Fibroblast of pulmonary artery (primary cell): ENCODE measurements at regions not wholly inside any gene's neighbourhood (a gene's known extent, or its start where the extent isn't known, plus 50 kb on each side); places are given as distances from the start of the nearest gene placed in this dataset.

Experiments
- DNase-seq: peaks from one replicate; pipeline ENCODE4 v3.0.0-alpha.2; 2010; ENCODE audit warnings: low read depth
- H3K4me3 ChIP-seq: replicated peaks from 2 replicates; pipeline ENCODE4 v1.5.1; 2011; ENCODE audit warnings: low read depth, mild to moderate bottlenecking, control low read depth, low read length, moderate library complexity
- CTCF ChIP-seq: IDR thresholded peaks from 2 replicates; pipeline ENCODE4 v1.5.1; 2011; ENCODE audit warnings: mild to moderate bottlenecking, control low read depth, low read length, inconsistent platforms; ENCODE audit errors: missing control alignments

DNA sequence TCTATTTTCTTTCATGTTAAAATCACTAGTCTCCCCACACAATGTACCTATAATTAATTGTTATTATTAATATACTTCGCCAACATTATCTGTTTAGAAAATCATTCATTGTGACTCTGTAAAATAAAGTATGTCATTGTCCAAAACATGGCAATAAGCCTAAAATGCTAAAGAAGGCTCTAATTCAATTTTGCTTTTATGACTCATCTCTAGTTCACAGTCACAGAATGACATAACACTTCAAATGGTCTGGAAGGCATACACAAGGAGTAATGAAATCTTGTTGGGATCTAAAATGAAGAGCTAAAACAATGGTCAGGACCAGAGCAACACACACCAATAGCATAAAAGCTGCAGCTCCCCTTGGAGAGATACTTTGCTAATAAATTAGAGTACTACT is 505.8 kb downstream of the GPAM start:
- no peak for DNase-seq
- no peak for TF ChIP-seq CTCF
- no peak overlapping the region for H3K4me3 ChIP-seq

DNA sequence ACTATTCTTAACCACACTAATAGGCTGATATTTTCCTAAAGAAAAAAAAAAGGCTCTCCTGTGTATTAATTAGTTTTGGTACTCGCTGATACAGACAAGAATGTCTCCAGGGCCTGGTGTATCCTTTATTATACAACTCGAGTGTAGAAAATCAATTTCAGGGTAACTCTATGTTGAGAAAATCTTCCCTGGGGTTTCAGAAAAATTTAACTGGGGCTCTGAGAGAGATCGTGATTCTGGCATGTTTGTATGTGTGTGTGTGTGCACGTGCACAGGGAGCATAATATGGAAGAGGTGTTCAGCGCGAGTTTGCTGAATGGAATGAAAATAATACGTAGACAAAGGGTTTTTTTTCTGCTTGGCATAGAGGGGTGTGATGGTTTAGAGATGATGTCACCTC is 496.8 kb downstream of the GPAM start:
- DNase-seq = no peak
- H3K4me3 ChIP-seq = no peak overlapping the region

DNA sequence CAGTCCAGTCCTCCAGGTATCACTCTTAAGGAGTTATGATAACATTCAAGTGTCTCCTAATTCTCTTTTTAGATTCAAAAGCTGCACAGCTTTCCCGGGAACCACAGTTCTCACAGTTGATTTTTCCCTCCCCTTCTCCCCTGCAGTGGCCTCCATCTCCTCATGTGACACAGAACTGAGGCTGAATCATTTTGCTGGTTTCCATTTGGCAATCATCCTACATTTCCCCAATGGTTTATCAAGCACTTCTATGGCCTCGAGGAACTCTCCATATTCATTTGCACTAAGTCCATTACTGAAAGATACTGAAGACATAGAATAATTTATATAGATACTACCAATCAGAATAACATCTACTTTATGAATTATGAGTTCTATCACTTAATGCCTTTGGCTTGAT is 484.9 kb downstream of the GPAM start:
- H3K4me3 ChIP-seq = no peak overlapping the region
- no peak for DNase-seq
- TF ChIP-seq CTCF = no peak

More for the DNA sequence above, 496.8 kb downstream of the GPAM start:
- no peak for TF ChIP-seq CTCF

DNA sequence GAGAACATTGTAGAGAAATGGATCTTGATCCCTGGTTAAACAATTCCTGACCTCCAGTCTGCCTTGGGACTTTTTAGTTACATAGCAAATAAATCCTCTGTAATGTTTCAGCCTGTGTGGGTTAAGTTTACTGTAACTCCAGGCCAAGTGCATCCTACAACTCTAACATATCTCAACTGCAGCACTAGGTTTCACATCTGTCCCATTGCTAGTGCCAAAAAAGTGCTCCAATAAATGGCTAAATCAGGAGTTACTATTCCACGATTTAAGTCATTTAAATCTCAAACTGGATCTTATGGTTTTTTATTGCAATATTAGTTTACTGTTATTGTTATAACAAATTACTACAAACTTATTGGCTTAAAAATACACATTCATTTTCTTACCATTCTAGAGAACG is 479.6 kb downstream of the GPAM start:
- no peak for TF ChIP-seq CTCF
- no peak overlapping the region for H3K4me3 ChIP-seq
- DNase-seq = no peak

- DNase-seq = peak; percentile 1
- TF ChIP-seq CTCF = no peak
- H3K4me3 ChIP-seq = no peak overlapping the region
Measured at GRCh38 chr10:111705021-111705420, 478.5 kb downstream of the GPAM start.

DNA sequence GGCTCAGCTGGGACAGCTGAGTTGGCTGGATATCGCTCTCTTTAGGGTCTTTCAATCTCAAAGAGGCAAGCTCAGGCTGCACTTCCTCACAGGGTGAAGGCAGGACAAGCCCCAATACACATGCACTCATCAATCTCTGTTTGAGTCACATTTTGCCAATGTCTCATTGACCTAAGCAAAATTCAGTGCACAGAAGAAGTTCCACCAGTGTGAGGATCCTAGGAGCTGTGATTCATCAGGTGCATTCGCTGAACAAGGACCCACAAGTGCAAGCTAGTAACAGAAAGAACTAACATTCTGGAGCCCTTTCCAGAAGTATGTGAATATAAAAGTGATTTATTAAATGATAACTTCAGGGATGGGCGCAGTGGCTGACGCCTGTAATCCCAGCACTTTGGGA is 477.2 kb downstream of the GPAM start:
- TF ChIP-seq CTCF = no peak

DNA sequence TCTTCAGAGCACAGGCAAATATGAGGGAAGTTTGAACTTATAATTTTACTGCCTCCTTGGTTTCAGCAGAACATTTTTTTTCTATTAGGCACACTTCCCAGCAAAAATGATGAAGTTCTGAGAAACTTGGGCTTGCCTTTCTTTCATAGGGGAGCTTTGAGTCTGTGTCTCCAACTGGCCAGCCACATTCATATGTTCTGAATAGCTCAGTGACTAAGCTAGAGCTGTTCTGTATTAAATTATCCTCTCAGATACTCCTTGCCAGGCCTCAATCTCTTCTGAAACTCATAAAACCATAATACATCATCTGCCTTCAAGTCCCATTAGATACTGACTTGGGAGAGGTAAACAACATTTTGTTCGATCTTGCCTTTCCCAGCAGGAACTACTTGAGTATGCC is 476.5 kb downstream of the GPAM start:
- TF ChIP-seq CTCF = no peak
- no peak for DNase-seq
- H3K4me3 ChIP-seq = no peak overlapping the region

More for the DNA sequence above, 477.2 kb downstream of the GPAM start:
- no peak overlapping the region for H3K4me3 ChIP-seq
- no peak for DNase-seq
